Kidney epithelial cell (primary cell): ENCODE measurements at regions not wholly inside any gene's neighbourhood (a gene's known extent, or its start where the extent isn't known, plus 50 kb on each side); places are given as distances from the start of the nearest gene placed in this dataset.

Source experiments
- DNase-seq: peaks from one replicate; pipeline ENCODE4 v3.0.0-alpha.2; 2010; ENCODE audit warnings: low read depth
- H3K27me3 ChIP-seq: 2 replicates; pipeline ENCODE4 v1.6.0; 2011; ENCODE audit warnings: low read length; ENCODE audit not compliant: control insufficient read depth, insufficient read depth
- H3K36me3 ChIP-seq: 2 replicates; pipeline ENCODE4 v1.5.1; 2011; ENCODE audit warnings: low read length; ENCODE audit not compliant: control insufficient read depth, insufficient read depth
- H3K4me3 ChIP-seq: 2 replicates; pipeline ENCODE4 v1.5.1; 2011; ENCODE audit warnings: low read depth, mild to moderate bottlenecking, control low read depth, low read length
- TF ChIP-seq, protein P1 (sequence below): IDR thresholded peaks from 2 replicates; pipeline ENCODE4 v1.5.1; 2011; ENCODE audit warnings: mild to moderate bottlenecking, moderate library complexity, low read length, control low read depth, inconsistent platforms; ENCODE audit not compliant: insufficient read depth, poor library complexity, severe bottlenecking

DNA sequence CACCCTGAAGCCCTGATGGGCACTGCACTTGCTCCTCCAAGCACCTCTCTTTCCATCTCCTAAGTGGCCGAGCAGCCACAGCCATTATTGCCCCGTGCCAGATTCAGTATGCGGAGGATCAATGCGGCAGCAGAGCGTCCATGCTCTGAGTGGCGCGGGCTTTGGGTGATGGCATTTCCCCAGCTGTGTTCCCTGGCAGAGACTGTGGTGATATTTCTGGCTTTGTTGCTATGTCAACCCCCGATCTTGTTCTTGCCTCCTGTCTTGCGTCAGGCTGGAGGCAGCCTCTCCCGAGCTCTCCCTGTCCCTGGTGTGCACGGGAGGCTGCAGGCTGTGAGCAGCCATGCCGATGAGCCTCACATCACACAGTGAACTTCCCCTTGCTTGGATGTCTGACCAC lies 1018.6 kb downstream of the TBC1D22A start:
- H3K4me3 ChIP-seq, result no peak overlapping the region
- H3K36me3 ChIP-seq, result no peaks in the 10 kb centered on the region
- TF ChIP-seq, protein P1, sequence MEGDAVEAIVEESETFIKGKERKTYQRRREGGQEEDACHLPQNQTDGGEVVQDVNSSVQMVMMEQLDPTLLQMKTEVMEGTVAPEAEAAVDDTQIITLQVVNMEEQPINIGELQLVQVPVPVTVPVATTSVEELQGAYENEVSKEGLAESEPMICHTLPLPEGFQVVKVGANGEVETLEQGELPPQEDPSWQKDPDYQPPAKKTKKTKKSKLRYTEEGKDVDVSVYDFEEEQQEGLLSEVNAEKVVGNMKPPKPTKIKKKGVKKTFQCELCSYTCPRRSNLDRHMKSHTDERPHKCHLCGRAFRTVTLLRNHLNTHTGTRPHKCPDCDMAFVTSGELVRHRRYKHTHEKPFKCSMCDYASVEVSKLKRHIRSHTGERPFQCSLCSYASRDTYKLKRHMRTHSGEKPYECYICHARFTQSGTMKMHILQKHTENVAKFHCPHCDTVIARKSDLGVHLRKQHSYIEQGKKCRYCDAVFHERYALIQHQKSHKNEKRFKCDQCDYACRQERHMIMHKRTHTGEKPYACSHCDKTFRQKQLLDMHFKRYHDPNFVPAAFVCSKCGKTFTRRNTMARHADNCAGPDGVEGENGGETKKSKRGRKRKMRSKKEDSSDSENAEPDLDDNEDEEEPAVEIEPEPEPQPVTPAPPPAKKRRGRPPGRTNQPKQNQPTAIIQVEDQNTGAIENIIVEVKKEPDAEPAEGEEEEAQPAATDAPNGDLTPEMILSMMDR, result no peak
- no peak for DNase-seq
- H3K27me3 ChIP-seq, result no peaks in the 10 kb centered on the region

DNA sequence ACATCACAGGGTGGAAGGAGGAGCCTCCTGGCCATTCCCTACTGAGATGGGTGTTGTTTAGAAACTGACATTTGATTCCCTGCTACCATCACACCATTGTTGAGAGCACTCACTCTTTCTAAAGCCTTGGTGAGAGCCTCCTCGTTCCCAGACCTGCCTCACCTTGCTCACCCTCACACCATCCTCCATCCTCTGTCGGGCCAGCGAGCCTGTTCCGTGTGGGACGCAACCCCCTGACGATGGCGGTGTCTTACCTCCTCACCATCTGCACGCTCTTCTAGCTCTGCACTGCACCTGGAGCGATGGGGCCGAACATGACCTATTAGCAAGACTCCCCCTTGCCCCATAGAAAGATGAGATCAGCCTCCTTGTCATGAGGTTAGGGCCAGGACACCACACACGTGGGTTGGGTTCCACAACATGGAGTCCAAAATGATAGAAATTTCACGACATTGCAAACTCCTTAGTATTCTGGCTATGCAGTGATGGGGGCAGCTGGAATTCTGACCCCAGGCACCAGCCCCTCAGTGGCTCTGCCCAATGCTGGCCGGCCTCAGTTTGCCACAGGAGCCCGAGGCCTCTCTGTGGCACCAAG lies 1017.9 kb downstream of the TBC1D22A start:
- Histone ChIP-seq H3K4me3 (no peak overlapping the region), H3K36me3 (no peaks in the 10 kb centered on the region), H3K27me3 (no peaks in the 10 kb centered on the region)
- no peak for DNase-seq
- TF ChIP-seq, protein P1, result no peak

DNA sequence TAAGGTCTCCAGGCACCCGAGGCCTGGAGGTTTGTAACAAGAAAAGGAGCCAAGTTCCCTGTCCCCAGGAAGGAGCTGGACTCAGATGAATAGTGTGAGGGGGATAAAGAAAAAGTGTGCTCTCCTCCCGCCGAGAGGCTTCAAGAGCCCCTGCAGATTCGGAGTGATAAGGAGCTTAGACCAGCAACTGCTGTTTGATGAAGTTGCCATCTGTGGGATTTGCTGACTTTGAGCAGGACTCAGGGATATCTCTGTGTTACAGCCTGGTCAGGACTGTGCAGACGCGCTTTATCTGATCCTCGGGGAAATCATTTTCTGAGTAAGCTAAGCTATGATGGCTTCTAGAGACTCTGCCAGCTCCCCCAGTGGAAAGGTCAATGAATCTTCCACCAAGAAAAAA lies 1017.0 kb downstream of the TBC1D22A start:
- no peaks in the 10 kb centered on the region for H3K36me3 ChIP-seq
- TF ChIP-seq, protein P1, result no peak
- no peak overlapping the region for H3K4me3 ChIP-seq
- H3K27me3 ChIP-seq, result no peaks in the 10 kb centered on the region
- no peak for DNase-seq

DNA sequence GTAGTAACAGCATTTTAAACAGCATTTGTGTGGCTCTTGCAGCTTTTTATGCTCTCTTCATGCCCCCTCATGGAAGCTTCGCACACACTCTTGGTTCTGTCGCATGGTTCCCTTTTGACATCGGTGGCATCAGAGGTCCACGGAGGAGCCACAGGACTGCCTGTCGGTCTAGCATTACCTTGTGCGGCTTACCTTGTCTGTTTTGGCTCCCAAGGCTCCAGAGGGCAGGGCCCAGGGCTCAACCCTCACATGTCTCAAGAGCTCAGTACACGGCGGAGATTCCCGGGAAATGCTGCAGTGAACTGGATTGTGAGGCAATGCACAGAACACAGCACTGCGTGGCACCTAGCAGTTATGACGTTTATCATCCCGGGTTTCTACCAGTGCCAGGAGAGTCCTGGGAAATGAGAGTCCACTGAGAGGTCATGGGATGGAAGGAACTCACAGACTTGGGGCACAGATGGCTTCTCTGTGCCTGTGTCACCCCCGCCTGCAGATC lies 1015.8 kb downstream of the TBC1D22A start:
- no peak for DNase-seq
- Histone ChIP-seq H3K27me3 (no peaks in the 10 kb centered on the region), H3K4me3 (no peak overlapping the region), H3K36me3 (no peaks in the 10 kb centered on the region)
- TF ChIP-seq, protein P1, result no peak

DNA sequence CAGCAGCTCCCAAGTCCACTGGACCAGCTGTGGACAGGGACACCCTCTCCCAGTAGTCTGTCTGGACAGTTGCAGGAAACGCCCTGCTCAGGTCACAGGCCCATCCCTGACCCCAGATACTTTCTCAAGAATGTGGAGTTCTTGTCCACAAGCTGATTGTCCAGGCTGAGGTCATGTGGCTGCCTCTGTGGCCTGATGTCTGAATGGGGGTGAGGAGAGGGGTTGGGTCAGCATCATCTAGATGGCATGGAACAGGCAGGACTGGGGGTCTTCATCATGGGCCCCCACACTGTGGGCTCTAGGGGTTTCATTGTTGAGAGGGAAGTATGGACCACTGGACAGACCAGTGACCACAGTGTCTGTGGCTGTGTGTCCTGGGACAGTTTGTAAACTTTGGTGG lies 1015.0 kb downstream of the TBC1D22A start:
- H3K4me3 ChIP-seq, result no peak overlapping the region
- TF ChIP-seq, protein P1, result no peak
- no peaks in the 10 kb centered on the region for H3K36me3 ChIP-seq
- no peak for DNase-seq
- no peaks in the 10 kb centered on the region for H3K27me3 ChIP-seq

DNA sequence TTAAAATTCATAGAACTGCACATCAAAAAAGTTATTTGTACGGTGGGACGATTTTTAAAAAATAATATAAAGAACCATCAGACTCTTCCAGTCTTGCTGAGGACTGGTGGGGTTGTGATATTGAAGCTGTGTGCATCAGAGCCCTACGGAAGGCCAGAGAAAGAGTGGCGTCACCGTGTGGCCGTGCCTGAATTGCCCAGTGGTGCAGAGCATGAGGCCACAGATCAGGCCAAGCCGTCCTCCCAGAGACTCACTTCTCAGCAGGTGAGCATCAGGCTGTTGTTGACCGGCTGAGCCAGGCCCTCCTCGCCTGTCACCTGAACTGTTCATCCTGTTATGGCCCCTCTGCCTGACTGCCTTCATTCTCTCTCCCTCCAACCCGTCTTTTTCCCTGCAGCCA lies 1013.9 kb downstream of the TBC1D22A start:
- Histone ChIP-seq H3K4me3 (no peak overlapping the region), H3K27me3 (no peaks in the 10 kb centered on the region), H3K36me3 (no peaks in the 10 kb centered on the region)
- TF ChIP-seq, protein P1, result no peak
- no peak for DNase-seq
